Bronchial epithelial cell (primary cell): ENCODE measurements at regions not wholly inside any gene's neighbourhood (a gene's known extent, or its start where the extent isn't known, plus 50 kb on each side); places are given as distances from the start of the nearest gene placed in this dataset.

Experiments used
- DNase-seq: peaks from one replicate; pipeline ENCODE4 v3.0.0-alpha.2; 2010; ENCODE audit warnings: low read depth
- FAIRE-seq: peaks from 2 replicates; lab custom pipeline; 2011; peaks lifted over from hg19 to GRCh38; lab: Jason Lieb, UNC
- H3K27me3 ChIP-seq: 2 replicates; pipeline ENCODE4 v1.5.1; 2011; ENCODE audit warnings: low read length; ENCODE audit not compliant: control insufficient read depth, insufficient read depth
- H3K36me3 ChIP-seq: 2 replicates; pipeline ENCODE4 v1.5.1; 2011; ENCODE audit warnings: low read length; ENCODE audit not compliant: control insufficient read depth, insufficient read depth
- H3K4me3 ChIP-seq: 2 replicates; pipeline ENCODE4 v1.5.1; 2011; ENCODE audit warnings: mild to moderate bottlenecking, low read depth, low read length, control low read depth
- TF ChIP-seq, protein P1 (sequence below): IDR thresholded peaks from 2 replicates; pipeline ENCODE4 v1.5.1; 2011; ENCODE audit warnings: mild to moderate bottlenecking, moderate library complexity, low read length, control low read depth, inconsistent platforms; ENCODE audit not compliant: insufficient read depth, severe bottlenecking

DNA sequence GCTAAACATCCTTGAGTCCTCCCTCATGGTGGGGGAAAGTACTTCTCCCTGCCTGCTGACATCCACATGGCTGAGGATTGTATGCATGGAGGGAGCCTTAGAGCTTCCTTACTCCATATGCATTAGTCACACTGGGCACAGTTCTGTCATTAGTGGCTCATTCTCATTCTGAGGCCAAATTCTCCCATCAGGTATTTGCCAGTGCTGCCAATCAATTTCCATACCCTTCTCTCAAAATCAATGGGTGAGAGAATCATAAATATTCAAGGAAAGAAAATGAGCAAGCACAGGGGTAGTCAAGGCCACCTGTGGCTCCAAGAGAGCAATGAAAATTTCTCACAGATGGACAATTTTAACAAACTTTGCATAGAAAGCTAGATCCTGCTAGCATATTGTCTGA is 422.6 kb upstream of the SETBP1 start:
- H3K27me3 ChIP-seq, result peaks cover 1% of the 10 kb centered on the region
- H3K36me3 ChIP-seq, result no peaks in the 10 kb centered on the region
- TF ChIP-seq, protein P1, sequence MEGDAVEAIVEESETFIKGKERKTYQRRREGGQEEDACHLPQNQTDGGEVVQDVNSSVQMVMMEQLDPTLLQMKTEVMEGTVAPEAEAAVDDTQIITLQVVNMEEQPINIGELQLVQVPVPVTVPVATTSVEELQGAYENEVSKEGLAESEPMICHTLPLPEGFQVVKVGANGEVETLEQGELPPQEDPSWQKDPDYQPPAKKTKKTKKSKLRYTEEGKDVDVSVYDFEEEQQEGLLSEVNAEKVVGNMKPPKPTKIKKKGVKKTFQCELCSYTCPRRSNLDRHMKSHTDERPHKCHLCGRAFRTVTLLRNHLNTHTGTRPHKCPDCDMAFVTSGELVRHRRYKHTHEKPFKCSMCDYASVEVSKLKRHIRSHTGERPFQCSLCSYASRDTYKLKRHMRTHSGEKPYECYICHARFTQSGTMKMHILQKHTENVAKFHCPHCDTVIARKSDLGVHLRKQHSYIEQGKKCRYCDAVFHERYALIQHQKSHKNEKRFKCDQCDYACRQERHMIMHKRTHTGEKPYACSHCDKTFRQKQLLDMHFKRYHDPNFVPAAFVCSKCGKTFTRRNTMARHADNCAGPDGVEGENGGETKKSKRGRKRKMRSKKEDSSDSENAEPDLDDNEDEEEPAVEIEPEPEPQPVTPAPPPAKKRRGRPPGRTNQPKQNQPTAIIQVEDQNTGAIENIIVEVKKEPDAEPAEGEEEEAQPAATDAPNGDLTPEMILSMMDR, result no peak
- FAIRE-seq (no peak), DNase-seq (peak; percentile 2)
- H3K4me3 ChIP-seq, result no peak overlapping the region

DNA sequence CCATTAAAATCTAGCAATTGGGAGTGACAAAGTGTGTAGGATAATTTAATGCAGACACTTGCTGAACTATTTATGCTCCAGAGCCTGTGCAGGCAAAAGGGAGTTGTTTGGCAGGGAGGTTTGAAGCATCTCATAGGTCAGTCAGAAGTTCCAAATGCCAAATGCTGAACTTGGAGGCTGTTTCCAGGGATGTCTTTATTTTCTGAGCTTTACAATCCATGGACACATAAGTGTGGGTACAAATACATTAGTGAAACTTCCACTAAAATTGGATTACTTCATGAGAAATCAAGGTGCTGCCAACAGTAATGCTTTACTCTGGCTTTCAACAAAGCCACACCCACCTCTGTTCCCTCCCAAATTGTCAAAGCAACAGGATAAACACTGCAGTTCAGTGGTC is 422.1 kb upstream of the SETBP1 start:
- DNase-seq (no peak), FAIRE-seq (no peak)
- Histone ChIP-seq H3K27me3 (peaks cover 1% of the 10 kb centered on the region), H3K4me3 (no peak overlapping the region), H3K36me3 (no peaks in the 10 kb centered on the region)
- TF ChIP-seq, protein P1, result no peak

DNA sequence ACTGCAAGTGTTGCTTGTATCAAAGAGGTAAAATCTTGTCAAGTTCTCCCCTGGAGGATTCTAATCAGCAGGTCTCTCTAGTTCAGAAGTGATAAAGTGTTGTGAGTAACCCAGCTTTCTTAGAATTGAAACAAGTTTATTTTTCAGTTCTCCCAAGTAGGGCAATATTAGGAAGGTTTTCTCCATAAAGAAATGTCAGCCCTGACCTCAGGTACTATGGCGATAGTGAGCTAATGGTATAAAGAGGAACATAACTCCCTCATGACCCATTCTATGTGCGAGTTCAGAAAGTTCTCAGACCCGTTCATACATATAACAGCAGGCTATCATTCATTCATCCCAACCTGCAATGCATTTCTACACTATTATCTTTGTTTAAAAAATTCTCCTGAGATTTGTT is 421.1 kb upstream of the SETBP1 start:
- FAIRE-seq, result no peak
- H3K27me3 ChIP-seq, result peaks cover 1% of the 10 kb centered on the region
- no peaks in the 10 kb centered on the region for H3K36me3 ChIP-seq
- TF ChIP-seq, protein P1, result no peak
- no peak overlapping the region for H3K4me3 ChIP-seq
- DNase-seq, result no peak

DNA sequence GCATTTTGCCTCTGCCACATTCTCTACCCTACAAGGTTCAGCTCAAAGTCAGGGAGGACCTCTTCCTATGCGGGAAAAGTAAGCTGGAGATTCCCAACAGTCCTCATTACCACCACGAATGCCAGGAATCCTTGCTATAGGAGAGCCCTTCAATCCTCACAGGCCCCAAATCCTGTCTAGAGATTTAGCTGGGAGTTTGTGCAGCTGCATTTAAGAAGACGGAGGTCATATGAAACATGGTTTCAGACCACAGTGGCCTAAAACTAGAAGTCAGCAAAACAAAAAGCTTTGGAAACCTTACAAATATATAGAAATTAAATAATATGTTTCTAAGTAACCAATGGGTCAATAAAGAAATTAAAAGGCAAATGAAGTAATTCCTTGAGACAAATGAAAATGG is 415.3 kb upstream of the SETBP1 start:
- Histone ChIP-seq H3K36me3 (no peaks in the 10 kb centered on the region), H3K4me3 (no peak overlapping the region), H3K27me3 (no peaks in the 10 kb centered on the region)
- TF ChIP-seq, protein P1, result no peak
- DNase-seq (no peak), FAIRE-seq (no peak)

DNA sequence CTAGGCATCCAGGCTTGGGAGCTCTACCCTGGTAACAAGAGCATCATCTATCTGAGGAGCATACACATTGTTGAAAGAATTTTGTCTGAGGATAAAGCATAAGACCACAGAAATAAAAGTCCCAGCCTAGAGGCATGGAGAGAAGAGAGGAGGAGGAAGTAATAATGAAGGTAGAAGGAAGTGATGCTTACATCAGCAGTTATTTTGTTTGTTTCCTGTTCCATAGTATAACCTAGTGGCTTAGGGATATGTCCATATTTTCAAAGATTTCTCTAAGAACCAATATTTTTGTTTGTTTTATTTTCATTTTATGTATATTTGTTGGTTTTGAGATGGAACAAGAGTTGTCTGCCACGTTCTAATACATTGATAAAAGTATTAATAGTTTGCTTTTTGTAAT is 407.4 kb upstream of the SETBP1 start:
- TF ChIP-seq, protein P1, result no peak
- Histone ChIP-seq H3K27me3 (no peaks in the 10 kb centered on the region), H3K4me3 (no peak overlapping the region), H3K36me3 (no peaks in the 10 kb centered on the region)
- FAIRE-seq (no peak), DNase-seq (no peak)

DNA sequence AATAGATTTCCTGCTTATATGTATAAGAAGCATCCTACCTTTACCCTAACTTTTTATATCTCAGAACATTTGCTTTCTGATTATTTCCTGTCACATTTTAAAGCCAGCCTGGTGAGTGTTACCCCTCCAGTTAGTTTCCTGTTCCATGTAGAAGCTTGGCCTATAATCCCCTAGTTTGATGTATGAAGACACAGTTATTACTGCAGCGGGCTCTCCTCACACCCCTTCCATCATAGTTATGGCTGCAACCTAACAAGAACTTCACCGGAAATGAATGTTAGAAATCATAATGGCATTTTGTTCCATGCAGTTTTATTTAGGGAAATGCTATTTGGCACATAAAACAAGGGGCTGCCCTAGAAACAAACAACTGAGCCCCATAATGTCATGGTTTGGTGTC is 400.2 kb upstream of the SETBP1 start:
- Histone ChIP-seq H3K4me3 (no peak overlapping the region), H3K27me3 (no peaks in the 10 kb centered on the region), H3K36me3 (no peaks in the 10 kb centered on the region)
- DNase-seq, result no peak
- TF ChIP-seq, protein P1, result no peak
- no peak for FAIRE-seq
